Breast epithelium (tissue), 4 donors: ENCODE measurements at regions not wholly inside any gene's neighbourhood (a gene's known extent, or its start where the extent isn't known, plus 50 kb on each side); places are given as distances from the start of the nearest gene placed in this dataset.

Experiments
- DNase-seq, 2 donors: peaks; one replicate each; pipeline ENCODE4 v3.0.0-alpha.2; 2019; ENCODE audit warnings: low spot score in 2 of 2
- H3K27ac ChIP-seq, 2 donors: fragments of 200-600 bp; sonication (generic) in 1 of 2; one replicate each; pipeline ENCODE4 v1.5.1; 2016 to 2019; ENCODE audit warnings: mild to moderate bottlenecking in 1 of 2
- H3K27me3 ChIP-seq, 2 donors: fragments of 200-600 bp; sonication (generic) in 1 of 2; one replicate each; pipeline versions ENCODE4 v1.5.1 to v1.6.0; 2017 to 2019; ENCODE audit warnings: control low read depth in 1 of 2, mild to moderate bottlenecking in 1 of 2
- H3K36me3 ChIP-seq: fragments of 200-600 bp; one replicate; pipeline ENCODE4 v1.5.1; 2019
- H3K4me1 ChIP-seq, 2 donors: fragments of 200-600 bp; sonication (generic); one replicate each; pipeline ENCODE4 v1.5.1; 2016 to 2019; ENCODE audit warnings: control low read depth in 1 of 2
- H3K4me3 ChIP-seq, 3 donors: fragments of 200-600 bp; sonication (generic); 1 replicate in 2 of 3; 2 replicates in 1 of 3; pipeline ENCODE4 v1.5.1; 2016 to 2019; ENCODE audit warnings: mild to moderate bottlenecking in 3 of 3, moderate library complexity in 2 of 3
- H3K9me3 ChIP-seq, 2 donors: fragments of 200-600 bp; sonication (generic) in 1 of 2; one replicate each; pipeline ENCODE4 v1.5.1; 2016 to 2019; ENCODE audit warnings: control low read depth in 1 of 2
- CTCF ChIP-seq, 3 donors: fragments of 450-650 bp; IDR thresholded peaks; one replicate each; pipeline ENCODE4 v1.5.1; 2016 to 2017; ENCODE audit warnings: antibody characterized with exemption in 3 of 3, mild to moderate bottlenecking in 3 of 3, moderate library complexity in 3 of 3
- POLR2A ChIP-seq: fragments of 450-650 bp; IDR thresholded peaks from one replicate; pipeline ENCODE4 v1.6.1; 2016; ENCODE audit warnings: antibody characterized with exemption, mild to moderate bottlenecking, moderate library complexity
- POLR2AphosphoS5 ChIP-seq, 3 donors: sonication (generic); formaldehyde crosslinking; IDR thresholded peaks; one replicate each; pipeline ENCODE4 v1.6.1; 2017; ENCODE audit warnings: antibody characterized with exemption in 3 of 3
- intact Hi-C: fragments of 100-400 bp; cut with DNase I; formaldehyde crosslinking; loops from one replicate; pipeline ENCODE4 v1.15.1; 2023; ENCODE audit warnings: low total_unique reads

- Histone ChIP-seq H3K27ac (no peak overlapping the region), H3K27me3 (no peaks in the 10 kb centered on the region), H3K4me1 (no peaks in the 10 kb centered on the region), H3K9me3 (no peaks in the 10 kb centered on the region), H3K4me3 (no peak overlapping the region), H3K36me3 (no peaks in the 10 kb centered on the region)
- DNase-seq, result no peak
- TF ChIP-seq CTCF (IDR thresholded peaks at IDR 0.05) (no peak), POLR2A (no peak), POLR2AphosphoS5 (IDR thresholded peaks at IDR 0.05) (no peak)
- intact Hi-C loops, result no loop called here
These were observed 441.7 kb downstream of the TRIB2 start for GRCh38 chr2:13158466-13158865.

- TF ChIP-seq CTCF (IDR thresholded peaks at IDR 0.05), result no peak
- no peak for TF ChIP-seq POLR2A
- TF ChIP-seq POLR2AphosphoS5 (IDR thresholded peaks at IDR 0.05), result no peak
- Histone ChIP-seq H3K9me3 (peaks cover 0 to 9% of the 10 kb centered on the region in 2 donors), H3K36me3 (no peaks in the 10 kb centered on the region), H3K27me3 (no peaks in the 10 kb centered on the region), H3K27ac (no peak overlapping the region), H3K4me3 (no peak overlapping the region), H3K4me1 (no peaks in the 10 kb centered on the region)
- no peak for DNase-seq
- intact Hi-C loops, result no loop called here
These were observed 464.0 kb downstream of the TRIB2 start for GRCh38 chr2:13180729-13181128.

GRCh38 chr2:13193075-13193474, 476.3 kb downstream of the TRIB2 start:
- Histone ChIP-seq H3K36me3 (no peaks in the 10 kb centered on the region), H3K4me3 (no peak overlapping the region), H3K27me3 (no peaks in the 10 kb centered on the region), H3K9me3 (no peaks in the 10 kb centered on the region), H3K27ac (no peak overlapping the region), H3K4me1 (no peaks in the 10 kb centered on the region)
- no peak for DNase-seq
- TF ChIP-seq POLR2A (no peak), POLR2AphosphoS5 (IDR thresholded peaks at IDR 0.05) (no peak), CTCF (IDR thresholded peaks at IDR 0.05) (no peak)
- intact Hi-C loops, result no loop called here

- intact Hi-C loops, result no loop called here
- TF ChIP-seq CTCF (IDR thresholded peaks at IDR 0.05) (no peak), POLR2A (no peak), POLR2AphosphoS5 (IDR thresholded peaks at IDR 0.05) (no peak)
- no peaks in the 10 kb centered on the region for H3K36me3 ChIP-seq
- no peak for DNase-seq
- H3K27me3 ChIP-seq, result no peaks in the 10 kb centered on the region
- H3K4me1 ChIP-seq, result no peaks in the 10 kb centered on the region
- H3K4me3 ChIP-seq, result no peak overlapping the region
- H3K9me3 ChIP-seq, result no peaks in the 10 kb centered on the region
- no peak overlapping the region for H3K27ac ChIP-seq
These were observed 477.2 kb downstream of the TRIB2 start for GRCh38 chr2:13193900-13194299.

- DNase-seq, result no peak
- no peak overlapping the region for H3K27ac ChIP-seq
- H3K36me3 ChIP-seq, result no peaks in the 10 kb centered on the region
- TF ChIP-seq POLR2A (no peak), POLR2AphosphoS5 (IDR thresholded peaks at IDR 0.05) (no peak), CTCF (IDR thresholded peaks at IDR 0.05) (no peak)
- H3K4me1 ChIP-seq, result no peaks in the 10 kb centered on the region
- H3K27me3 ChIP-seq, result no peaks in the 10 kb centered on the region
- H3K9me3 ChIP-seq, result no peaks in the 10 kb centered on the region
- intact Hi-C loops, result no loop called here
- H3K4me3 ChIP-seq, result no peak overlapping the region
These were observed 478.5 kb downstream of the TRIB2 start for GRCh38 chr2:13195270-13195669.
